ENCODE measurements at regions not wholly inside any gene's neighbourhood (a gene's known extent, or its start where the extent isn't known, plus 50 kb on each side); places are given as distances from the start of the nearest gene placed in this dataset.
"Not testable (repeated sequence)": the region's sequence is repeated elsewhere in the genome, so short reads cannot be mapped to it uniquely, and the experiment has no call there.

DNA sequence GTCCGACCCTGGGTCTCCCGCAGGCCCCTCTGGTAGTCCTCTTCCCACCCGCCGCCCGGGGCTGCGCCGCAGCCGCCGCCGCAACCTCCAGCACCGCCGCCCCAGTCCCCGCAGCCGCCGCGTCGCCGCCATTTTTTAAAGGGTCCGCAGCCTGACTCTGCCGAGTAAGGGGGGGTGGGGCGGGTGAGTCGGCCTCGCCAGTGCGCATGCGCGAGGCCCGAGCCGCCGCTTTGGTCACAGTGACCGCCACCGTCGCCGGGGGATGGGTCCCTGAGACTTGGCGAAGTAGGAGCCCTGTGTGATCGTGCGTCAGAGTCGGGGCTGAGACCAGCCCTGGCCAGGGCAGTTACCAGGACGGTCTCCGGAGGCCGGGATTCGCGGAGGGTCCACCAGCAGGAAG, 532.8 kb downstream of the FOXD4L4 start:
- TF ChIP-seq EZH2 (IDR thresholded peaks at IDR 0.05; ENCODE audit: borderline replicate concordance, low read depth, low read length, severe bottlenecking) = not testable (repeated sequence)
- TF ChIP-seq, protein P1, sequence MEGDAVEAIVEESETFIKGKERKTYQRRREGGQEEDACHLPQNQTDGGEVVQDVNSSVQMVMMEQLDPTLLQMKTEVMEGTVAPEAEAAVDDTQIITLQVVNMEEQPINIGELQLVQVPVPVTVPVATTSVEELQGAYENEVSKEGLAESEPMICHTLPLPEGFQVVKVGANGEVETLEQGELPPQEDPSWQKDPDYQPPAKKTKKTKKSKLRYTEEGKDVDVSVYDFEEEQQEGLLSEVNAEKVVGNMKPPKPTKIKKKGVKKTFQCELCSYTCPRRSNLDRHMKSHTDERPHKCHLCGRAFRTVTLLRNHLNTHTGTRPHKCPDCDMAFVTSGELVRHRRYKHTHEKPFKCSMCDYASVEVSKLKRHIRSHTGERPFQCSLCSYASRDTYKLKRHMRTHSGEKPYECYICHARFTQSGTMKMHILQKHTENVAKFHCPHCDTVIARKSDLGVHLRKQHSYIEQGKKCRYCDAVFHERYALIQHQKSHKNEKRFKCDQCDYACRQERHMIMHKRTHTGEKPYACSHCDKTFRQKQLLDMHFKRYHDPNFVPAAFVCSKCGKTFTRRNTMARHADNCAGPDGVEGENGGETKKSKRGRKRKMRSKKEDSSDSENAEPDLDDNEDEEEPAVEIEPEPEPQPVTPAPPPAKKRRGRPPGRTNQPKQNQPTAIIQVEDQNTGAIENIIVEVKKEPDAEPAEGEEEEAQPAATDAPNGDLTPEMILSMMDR (IDR thresholded peaks at IDR 0.05; ENCODE audit: borderline replicate concordance, extremely low read depth, low read length, poor library complexity, severe bottlenecking) = not testable (repeated sequence)
